ENCODE measurements at regions not wholly inside any gene's neighbourhood (a gene's known extent, or its start where the extent isn't known, plus 50 kb on each side); places are given as distances from the start of the nearest gene placed in this dataset.
"Not testable (repeated sequence)": the region's sequence is repeated elsewhere in the genome, so short reads cannot be mapped to it uniquely, and the experiment has no call there.

GRCh38 chr6:93703431-93703830 lies 284.1 kb upstream of the EPHA7 start:
- H3K27me3 ChIP-seq (ENCODE audit: low read depth): no peaks in the 10 kb centered on the region
- no peak overlapping the region for H3K4me3 ChIP-seq
- peaks cover 5% of the 10 kb centered on the region; the same call in 1 of the 2 replicates for H3K9me3 ChIP-seq
- DNase-seq (ENCODE audit: low spot score in 2 of 2): no peak
- H3K4me1 ChIP-seq: no peaks in the 10 kb centered on the region
- no peaks in the 10 kb centered on the region for H3K36me3 ChIP-seq (replicated peaks)
- in situ Hi-C loops (cut with MboI; ENCODE audit: low sequenced_read_pairs): no loop called here

- H3K4me3 ChIP-seq: no peak overlapping the region
- in situ Hi-C loops (cut with MboI; ENCODE audit: low sequenced_read_pairs): no loop called here
- no peak for DNase-seq (ENCODE audit: low spot score in 2 of 2)
Observed at GRCh38 chr6:93701526-93701925, 282.2 kb upstream of the EPHA7 start.

GRCh38 chr6:93685494-93685893 lies 266.1 kb upstream of the EPHA7 start:
- no peaks in the 10 kb centered on the region for H3K36me3 ChIP-seq (replicated peaks)
- H3K27me3 ChIP-seq (ENCODE audit: low read depth): no peaks in the 10 kb centered on the region
- no peaks in the 10 kb centered on the region for H3K4me1 ChIP-seq
- in situ Hi-C loops (cut with MboI; ENCODE audit: low sequenced_read_pairs): no loop called here
- H3K9me3 ChIP-seq: no peaks in the 10 kb centered on the region
- no peak for DNase-seq (ENCODE audit: low spot score in 2 of 2)
- H3K4me3 ChIP-seq: no peak overlapping the region

More at GRCh38 chr6:93701526-93701925, 282.2 kb upstream of the EPHA7 start:
- H3K9me3 ChIP-seq: no peaks in the 10 kb centered on the region
- H3K4me1 ChIP-seq: no peaks in the 10 kb centered on the region
- no peaks in the 10 kb centered on the region for H3K36me3 ChIP-seq (replicated peaks)
- no peaks in the 10 kb centered on the region for H3K27me3 ChIP-seq (ENCODE audit: low read depth)

- in situ Hi-C loops (cut with MboI; ENCODE audit: low sequenced_read_pairs): no loop called here
- no peak for DNase-seq (ENCODE audit: low spot score in 2 of 2)
Observed at GRCh38 chr6:93684339-93684738, 265.0 kb upstream of the EPHA7 start.

GRCh38 chr6:93679836-93680235 lies 260.5 kb upstream of the EPHA7 start:
- Histone ChIP-seq H3K36me3 (replicated peaks) (no peaks in the 10 kb centered on the region), H3K9me3 (no peaks in the 10 kb centered on the region), H3K27me3 (ENCODE audit: low read depth) (no peaks in the 10 kb centered on the region), H3K4me1 (no peaks in the 10 kb centered on the region; the same call in none of the 2 replicates), H3K4me3 (no peak overlapping the region)
- no peak for DNase-seq (ENCODE audit: low spot score in 2 of 2)
- in situ Hi-C loops (cut with MboI; ENCODE audit: low sequenced_read_pairs): no loop called here

More at GRCh38 chr6:93684339-93684738, 265.0 kb upstream of the EPHA7 start:
- no peaks in the 10 kb centered on the region; the same call in 1 of the 2 replicates for H3K4me1 ChIP-seq
- no peaks in the 10 kb centered on the region for H3K9me3 ChIP-seq
- no peak overlapping the region for H3K4me3 ChIP-seq
- no peaks in the 10 kb centered on the region for H3K36me3 ChIP-seq (replicated peaks)
- no peaks in the 10 kb centered on the region for H3K27me3 ChIP-seq (ENCODE audit: low read depth)

- Histone ChIP-seq H3K4me3 (no peak overlapping the region), H3K36me3 (replicated peaks) (no peaks in the 10 kb centered on the region), H3K27me3 (ENCODE audit: low read depth) (no peaks in the 10 kb centered on the region), H3K4me1 (no peaks in the 10 kb centered on the region; the same call in none of the 2 replicates), H3K9me3 (no peaks in the 10 kb centered on the region)
- peak in 1 of 2 experiments; percentile 22 for DNase-seq (ENCODE audit: low spot score in 2 of 2)
- in situ Hi-C loops (cut with MboI; ENCODE audit: low sequenced_read_pairs): no loop called here
Observed at GRCh38 chr6:93678841-93679454, 259.6 kb upstream of the EPHA7 start.

GRCh38 chr6:93677264-93677965 lies 258.1 kb upstream of the EPHA7 start:
- in situ Hi-C loops (cut with MboI; ENCODE audit: low sequenced_read_pairs): no loop called here
- H3K4me1 ChIP-seq: no peaks in the 10 kb centered on the region; the same call in none of the 2 replicates
- no peaks in the 10 kb centered on the region for H3K9me3 ChIP-seq
- DNase-seq (ENCODE audit: low spot score in 2 of 2): no peak
- no peaks in the 10 kb centered on the region for H3K27me3 ChIP-seq (ENCODE audit: low read depth)
- H3K36me3 ChIP-seq (replicated peaks): no peaks in the 10 kb centered on the region
- H3K4me3 ChIP-seq: no peak overlapping the region

- Histone ChIP-seq H3K4me1 (no peaks in the 10 kb centered on the region; the same call in none of the 2 replicates), H3K9me3 (no peaks in the 10 kb centered on the region), H3K27me3 (ENCODE audit: low read depth) (no peaks in the 10 kb centered on the region), H3K4me3 (no peak overlapping the region), H3K36me3 (replicated peaks) (no peaks in the 10 kb centered on the region)
- DNase-seq (ENCODE audit: low spot score in 2 of 2): no peak
- in situ Hi-C loops (cut with MboI; ENCODE audit: low sequenced_read_pairs): no loop called here
Observed at GRCh38 chr6:93676581-93676980, 257.2 kb upstream of the EPHA7 start.

GRCh38 chr6:93675856-93676417 lies 256.6 kb upstream of the EPHA7 start:
- Histone ChIP-seq H3K27me3 (ENCODE audit: low read depth) (no peaks in the 10 kb centered on the region), H3K4me3 (no peak overlapping the region), H3K36me3 (replicated peaks) (no peaks in the 10 kb centered on the region), H3K9me3 (no peaks in the 10 kb centered on the region), H3K4me1 (no peaks in the 10 kb centered on the region; the same call in none of the 2 replicates)
- in situ Hi-C loops (cut with MboI; ENCODE audit: low sequenced_read_pairs): no loop called here
- DNase-seq (ENCODE audit: low spot score in 2 of 2): peak in 1 of 2 experiments; percentile 4

GRCh38 chr6:93663111-93663510 lies 243.8 kb upstream of the EPHA7 start:
- H3K4me1 ChIP-seq: no peaks in the 10 kb centered on the region
- H3K9me3 ChIP-seq: no peaks in the 10 kb centered on the region
- H3K36me3 ChIP-seq (replicated peaks): no peaks in the 10 kb centered on the region
- H3K4me3 ChIP-seq: no peak overlapping the region
- in situ Hi-C loops (cut with MboI; ENCODE audit: low sequenced_read_pairs): no loop called here
- no peak for DNase-seq (ENCODE audit: low spot score in 2 of 2)
- no peaks in the 10 kb centered on the region for H3K27me3 ChIP-seq (ENCODE audit: low read depth)

- in situ Hi-C loops (cut with MboI; ENCODE audit: low sequenced_read_pairs): no loop called here
- Histone ChIP-seq H3K9me3 (no peaks in the 10 kb centered on the region), H3K4me3 (no peak overlapping the region), H3K27me3 (ENCODE audit: low read depth) (no peaks in the 10 kb centered on the region), H3K4me1 (no peaks in the 10 kb centered on the region), H3K36me3 (replicated peaks) (no peaks in the 10 kb centered on the region)
- DNase-seq (ENCODE audit: low spot score in 2 of 2): no peak
Observed at GRCh38 chr6:93654548-93654947, 235.2 kb upstream of the EPHA7 start.

DNA sequence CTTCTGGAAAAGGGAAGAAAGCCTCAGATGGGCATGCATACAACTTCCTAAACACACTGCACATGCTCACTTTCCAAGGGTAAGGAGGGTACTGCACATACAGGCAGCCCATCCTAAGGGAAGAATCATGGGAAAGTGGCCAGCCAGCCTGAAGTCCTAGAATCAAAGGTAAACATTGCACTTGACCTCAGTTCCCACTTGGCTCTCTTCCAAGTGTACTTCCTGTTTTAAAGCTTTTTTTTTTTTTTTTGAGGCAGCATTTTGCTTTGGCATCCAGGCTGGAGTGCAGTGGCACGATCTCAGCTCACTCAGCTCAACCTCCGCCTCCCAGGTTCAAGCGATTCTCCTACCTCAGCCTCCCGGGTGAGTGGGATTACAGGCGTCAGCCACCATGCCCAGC lies 225.3 kb upstream of the EPHA7 start:
- in situ Hi-C loops (cut with MboI; ENCODE audit: low sequenced_read_pairs): no loop called here

GRCh38 chr6:93639126-93639525 lies 219.8 kb upstream of the EPHA7 start:
- no peak for DNase-seq (ENCODE audit: low spot score in 2 of 2)
- in situ Hi-C loops (cut with MboI; ENCODE audit: low sequenced_read_pairs): no loop called here
- no peaks in the 10 kb centered on the region for H3K27me3 ChIP-seq (ENCODE audit: low read depth)

More for the DNA sequence above, 225.3 kb upstream of the EPHA7 start:
- Histone ChIP-seq H3K4me1 (no peaks in the 10 kb centered on the region), H3K27me3 (ENCODE audit: low read depth) (no peaks in the 10 kb centered on the region), H3K36me3 (replicated peaks) (no peaks in the 10 kb centered on the region), H3K9me3 (no peaks in the 10 kb centered on the region), H3K4me3 (no peak overlapping the region)
- no peak for DNase-seq (ENCODE audit: low spot score in 2 of 2)

DNA sequence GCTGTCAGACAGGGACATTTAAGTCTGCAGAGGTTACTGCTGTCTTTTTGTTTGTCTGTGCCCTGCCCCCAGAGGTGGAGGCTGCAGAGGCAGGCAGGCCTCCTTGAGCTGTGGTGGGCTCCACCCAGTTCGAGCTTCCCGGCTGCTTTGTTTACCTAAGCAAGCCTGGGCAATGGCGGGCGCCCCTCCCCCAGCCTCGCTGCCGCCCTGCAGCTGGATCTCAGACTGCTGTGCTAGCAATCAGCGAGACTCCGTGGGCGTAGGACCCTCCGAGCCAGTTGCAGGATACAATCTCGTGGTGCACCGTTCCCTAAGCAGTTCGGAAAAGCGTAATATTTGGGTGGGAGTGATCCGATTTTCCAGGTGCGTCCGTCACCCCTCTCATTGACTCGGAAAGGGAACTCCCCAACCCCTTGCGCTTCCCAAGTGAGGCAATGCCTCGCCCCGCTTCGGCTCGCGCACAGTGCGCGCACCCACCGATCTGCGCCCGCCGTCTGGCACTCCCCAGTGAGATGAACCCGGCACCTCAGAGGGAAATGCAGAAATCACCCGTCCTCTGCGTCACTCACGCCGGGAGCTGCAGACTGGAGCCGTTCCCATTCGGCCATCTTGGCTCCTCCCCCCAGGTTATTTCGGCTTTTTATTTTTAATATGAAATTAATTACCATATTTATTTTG lies 217.8 kb upstream of the EPHA7 start:
- H3K36me3 ChIP-seq (replicated peaks); DNase-seq (ENCODE audit: low spot score in 2 of 2); H3K4me3 ChIP-seq; H3K9me3 ChIP-seq; in situ Hi-C loops (cut with MboI; ENCODE audit: low sequenced_read_pairs); H3K27me3 ChIP-seq (ENCODE audit: low read depth): not testable (repeated sequence)
- H3K4me1 ChIP-seq: peaks cover 16% of the 10 kb centered on the region

More at GRCh38 chr6:93639126-93639525, 219.8 kb upstream of the EPHA7 start:
- Histone ChIP-seq H3K4me3 (no peak overlapping the region), H3K9me3 (no peaks in the 10 kb centered on the region), H3K36me3 (replicated peaks) (no peaks in the 10 kb centered on the region), H3K4me1 (peaks cover 16% of the 10 kb centered on the region)
